SU-DHL-6 (cell line): ENCODE measurements at regions not wholly inside any gene's neighbourhood (a gene's known extent, or its start where the extent isn't known, plus 50 kb on each side); places are given as distances from the start of the nearest gene placed in this dataset.

Experiments
- H2AFZ ChIP-seq: fragments of 200-600 bp; sonication (generic); 2 replicates; pipeline ENCODE4 v1.6.1; 2014; ENCODE audit warnings: low read depth, mild to moderate bottlenecking, moderate library complexity, mixed read lengths, antibody characterized with exemption, low read length; ENCODE audit not compliant: severe bottlenecking
- H3F3A ChIP-seq: fragments of 200-600 bp; shearing (Covaris generic); 2 replicates; pipeline ENCODE4 v1.6.0; 2016; ENCODE audit warnings: antibody characterized with exemption, mild to moderate bottlenecking; ENCODE audit not compliant: insufficient read depth
- H3K27ac ChIP-seq: fragments of 200-600 bp; sonication (generic); 2 replicates; pipeline ENCODE4 v1.5.1; 2016; ENCODE audit warnings: low read depth, mild to moderate bottlenecking, low read length, moderate library complexity, mixed read lengths
- H3K27me3 ChIP-seq: fragments of 200-600 bp; sonication (generic), shearing (Covaris generic); 2 replicates; pipeline ENCODE4 v1.6.0; 2014; ENCODE audit warnings: mild to moderate bottlenecking, low read length
- H3K36me3 ChIP-seq: fragments of 200-600 bp; sonication (generic); 2 replicates; pipeline ENCODE4 v1.6.1; 2014; ENCODE audit warnings: mild to moderate bottlenecking, low read length, mixed read lengths
- H3K4me2 ChIP-seq: fragments of 300-600, 200-600 bp; shearing (Covaris generic), sonication (generic); 2 replicates; pipeline ENCODE4 v1.6.0; 2014; ENCODE audit warnings: low read length, low read depth, mild to moderate bottlenecking; ENCODE audit not compliant: poor library complexity, severe bottlenecking
- H3K4me3 ChIP-seq: fragments of 200-600 bp; sonication (generic); 2 replicates; pipeline ENCODE4 v1.5.1; 2014; ENCODE audit warnings: antibody characterized with exemption, low read length, mild to moderate bottlenecking, mixed read lengths; ENCODE audit not compliant: insufficient read depth, poor library complexity, severe bottlenecking
- H3K79me2 ChIP-seq: fragments of 200-600 bp; sonication (generic); 2 replicates; pipeline ENCODE4 v1.6.1; 2014; ENCODE audit warnings: mild to moderate bottlenecking, low read length, moderate library complexity; ENCODE audit not compliant: insufficient read depth
- H3K9ac ChIP-seq: fragments of 200-600 bp; sonication (generic); 2 replicates; pipeline ENCODE4 v1.7.0; 2014; ENCODE audit warnings: mild to moderate bottlenecking, low read length
- H3K9me2 ChIP-seq: fragments of 200-600 bp; sonication (generic); replicated peaks from 2 replicates; pipeline ENCODE4 v1.6.1; 2014; ENCODE audit warnings: low read length; ENCODE audit not compliant: insufficient read depth
- H3K9me3 ChIP-seq: fragments of 200-600 bp; sonication (generic); 2 replicates; pipeline ENCODE4 v1.6.1; 2014; ENCODE audit warnings: low read length, mixed read lengths; ENCODE audit not compliant: insufficient read depth
- H4K20me1 ChIP-seq: fragments of 200-600 bp; sonication (generic); 2 replicates; pipeline ENCODE4 v1.6.1; 2014; ENCODE audit warnings: low read depth, mild to moderate bottlenecking, antibody characterized with exemption, low read length, moderate library complexity, mixed read lengths
- EZH2phosphoT487 ChIP-seq: fragments of 200-600 bp; sonication (generic), shearing (Covaris generic); conservative IDR thresholded peaks from 2 replicates; pipeline ENCODE4 v1.6.1; 2018; ENCODE audit warnings: mild to moderate bottlenecking, antibody characterized with exemption, low read length, moderate library complexity, mixed read lengths
- TF ChIP-seq, protein P1 (sequence below): fragments of 200-600 bp; sonication (generic); IDR thresholded peaks from one replicate; pipeline ENCODE4 v1.5.1; 2017; ENCODE audit warnings: antibody characterized with exemption, mild to moderate bottlenecking, low read length, moderate library complexity; ENCODE audit not compliant: insufficient read depth, poor library complexity, severe bottlenecking

DNA sequence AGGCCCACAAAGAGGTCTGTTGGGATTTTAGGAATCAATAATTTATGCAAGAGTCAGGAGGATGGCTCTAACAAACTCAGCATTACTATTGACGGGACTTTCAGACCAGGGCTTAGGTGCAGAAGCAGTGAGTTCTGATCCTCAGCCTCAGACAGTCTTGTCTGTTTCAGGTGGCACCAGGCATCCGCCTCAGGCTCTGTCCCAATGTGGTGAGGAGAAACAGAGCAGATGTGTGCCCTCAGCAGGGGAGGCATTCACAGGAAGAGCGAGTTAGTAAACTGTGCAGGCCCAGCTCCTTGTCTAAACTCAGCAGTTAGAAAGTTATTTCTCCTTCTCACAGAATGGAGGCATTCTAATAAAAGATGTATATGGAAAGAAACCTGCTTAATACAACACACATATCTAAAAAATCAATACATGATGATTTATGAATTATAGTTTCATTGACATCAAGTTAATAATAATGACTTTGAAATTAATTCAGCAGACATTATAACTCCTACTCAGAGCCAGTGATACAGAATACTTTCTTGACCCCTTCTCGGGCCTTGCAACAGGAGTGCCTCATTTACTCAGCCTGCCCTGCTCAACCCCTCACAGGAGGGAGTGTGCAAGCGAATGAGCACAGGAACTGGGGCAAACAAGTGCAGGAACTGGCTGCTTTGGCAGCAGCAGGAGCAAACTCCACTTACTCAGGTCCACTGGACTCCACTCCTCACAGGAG lies 202.8 kb upstream of the SMIM31 start:
- TF ChIP-seq, protein P1, sequence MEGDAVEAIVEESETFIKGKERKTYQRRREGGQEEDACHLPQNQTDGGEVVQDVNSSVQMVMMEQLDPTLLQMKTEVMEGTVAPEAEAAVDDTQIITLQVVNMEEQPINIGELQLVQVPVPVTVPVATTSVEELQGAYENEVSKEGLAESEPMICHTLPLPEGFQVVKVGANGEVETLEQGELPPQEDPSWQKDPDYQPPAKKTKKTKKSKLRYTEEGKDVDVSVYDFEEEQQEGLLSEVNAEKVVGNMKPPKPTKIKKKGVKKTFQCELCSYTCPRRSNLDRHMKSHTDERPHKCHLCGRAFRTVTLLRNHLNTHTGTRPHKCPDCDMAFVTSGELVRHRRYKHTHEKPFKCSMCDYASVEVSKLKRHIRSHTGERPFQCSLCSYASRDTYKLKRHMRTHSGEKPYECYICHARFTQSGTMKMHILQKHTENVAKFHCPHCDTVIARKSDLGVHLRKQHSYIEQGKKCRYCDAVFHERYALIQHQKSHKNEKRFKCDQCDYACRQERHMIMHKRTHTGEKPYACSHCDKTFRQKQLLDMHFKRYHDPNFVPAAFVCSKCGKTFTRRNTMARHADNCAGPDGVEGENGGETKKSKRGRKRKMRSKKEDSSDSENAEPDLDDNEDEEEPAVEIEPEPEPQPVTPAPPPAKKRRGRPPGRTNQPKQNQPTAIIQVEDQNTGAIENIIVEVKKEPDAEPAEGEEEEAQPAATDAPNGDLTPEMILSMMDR = no peak
- no peak for TF ChIP-seq EZH2phosphoT487
- no peaks in the 10 kb centered on the region for H3K36me3 ChIP-seq
- no peaks in the 10 kb centered on the region for H3K9me2 ChIP-seq
- H3K9me3 ChIP-seq = no peaks in the 10 kb centered on the region
- H3K27ac ChIP-seq = no peak overlapping the region
- H3K79me2 ChIP-seq = no peaks in the 10 kb centered on the region
- no peaks in the 10 kb centered on the region for H3F3A ChIP-seq
- no peak overlapping the region for H3K4me3 ChIP-seq
- H2AFZ ChIP-seq = no peak overlapping the region
- no peaks in the 10 kb centered on the region for H4K20me1 ChIP-seq
- H3K9ac ChIP-seq = no peak overlapping the region
- H3K27me3 ChIP-seq = no peaks in the 10 kb centered on the region
- H3K4me2 ChIP-seq = no peak overlapping the region

GRCh38 chr4:164551713-164552040 lies 202.3 kb upstream of the SMIM31 start:
- TF ChIP-seq, protein P1 = no peak
- TF ChIP-seq EZH2phosphoT487 = no peak
- Histone ChIP-seq H3K9ac (no peak overlapping the region), H3K36me3 (no peaks in the 10 kb centered on the region), H3K9me2 (no peaks in the 10 kb centered on the region), H3K27ac (no peak overlapping the region), H4K20me1 (no peaks in the 10 kb centered on the region), H3K27me3 (no peaks in the 10 kb centered on the region), H3K4me2 (no peak overlapping the region), H3F3A (no peaks in the 10 kb centered on the region), H3K9me3 (no peaks in the 10 kb centered on the region), H3K4me3 (no peak overlapping the region), H2AFZ (no peak overlapping the region), H3K79me2 (no peaks in the 10 kb centered on the region)

DNA sequence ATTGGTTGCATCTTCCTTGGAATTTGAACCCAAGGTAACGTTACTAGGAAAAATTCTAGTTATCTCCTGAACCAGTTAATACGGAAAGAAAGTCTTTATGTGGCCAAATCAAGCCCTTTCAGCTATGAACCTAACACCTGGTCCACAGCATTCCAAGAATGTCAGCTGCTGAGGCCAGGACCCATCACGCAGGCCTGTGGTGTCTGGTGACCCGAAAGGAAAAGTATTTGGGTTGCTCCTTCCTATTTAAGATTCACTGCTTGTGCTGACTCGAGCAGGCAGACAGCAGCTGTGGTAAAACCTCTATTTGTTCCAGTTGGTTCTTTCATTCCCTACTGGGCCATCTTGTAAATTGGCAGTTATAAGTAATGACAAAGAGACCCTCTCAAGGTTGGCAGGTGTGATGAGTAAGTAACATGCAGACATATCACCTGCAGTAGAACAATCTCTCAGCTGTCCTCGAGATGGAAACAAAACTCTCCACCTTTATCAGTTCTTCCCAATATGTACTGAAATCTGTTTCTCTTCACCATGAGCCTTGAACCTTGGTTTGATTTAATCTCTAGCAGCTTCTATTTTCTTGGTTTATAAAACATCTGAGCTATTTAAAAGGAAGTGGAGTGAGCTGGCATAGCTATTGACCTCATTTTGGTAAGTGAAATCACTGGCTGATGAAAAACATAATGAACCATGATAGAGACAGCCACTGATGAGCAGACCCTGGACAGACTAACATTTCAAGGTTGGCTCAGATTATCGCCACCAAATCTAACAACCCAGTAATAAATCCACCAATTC lies 182.1 kb upstream of the SMIM31 start:
- no peak for TF ChIP-seq EZH2phosphoT487
- TF ChIP-seq, protein P1 = no peak
- H3K27ac ChIP-seq = no peak overlapping the region
- no peak overlapping the region for H3K9ac ChIP-seq
- no peaks in the 10 kb centered on the region for H3K9me2 ChIP-seq
- no peaks in the 10 kb centered on the region for H3F3A ChIP-seq
- no peak overlapping the region for H3K4me2 ChIP-seq
- H2AFZ ChIP-seq = no peak overlapping the region
- H3K79me2 ChIP-seq = no peaks in the 10 kb centered on the region
- H3K4me3 ChIP-seq = no peak overlapping the region
- H4K20me1 ChIP-seq = no peaks in the 10 kb centered on the region
- no peaks in the 10 kb centered on the region for H3K9me3 ChIP-seq
- no peaks in the 10 kb centered on the region for H3K36me3 ChIP-seq
- no peaks in the 10 kb centered on the region for H3K27me3 ChIP-seq
